ENCODE measurements at regions not wholly inside any gene's neighbourhood (a gene's known extent, or its start where the extent isn't known, plus 50 kb on each side); places are given as distances from the start of the nearest gene placed in this dataset.
A peak's percentile ranks its signal among the peaks of the same experiment; 100 is the strongest.

- no peak for DNase-seq (ENCODE audit: low read depth)
These were observed 230.8 kb upstream of the CST7 start for GRCh38 chr20:24718277-24718676.

GRCh38 chr20:24718696-24719095 lies 230.4 kb upstream of the CST7 start:
- DNase-seq (ENCODE audit: low read depth) = peak; percentile 6

- DNase-seq (ENCODE audit: low read depth) = no peak
These were observed 228.1 kb upstream of the CST7 start for GRCh38 chr20:24720957-24721356.

GRCh38 chr20:24721891-24722568 lies 227.0 kb upstream of the CST7 start:
- no peak for DNase-seq (ENCODE audit: low read depth)

DNA sequence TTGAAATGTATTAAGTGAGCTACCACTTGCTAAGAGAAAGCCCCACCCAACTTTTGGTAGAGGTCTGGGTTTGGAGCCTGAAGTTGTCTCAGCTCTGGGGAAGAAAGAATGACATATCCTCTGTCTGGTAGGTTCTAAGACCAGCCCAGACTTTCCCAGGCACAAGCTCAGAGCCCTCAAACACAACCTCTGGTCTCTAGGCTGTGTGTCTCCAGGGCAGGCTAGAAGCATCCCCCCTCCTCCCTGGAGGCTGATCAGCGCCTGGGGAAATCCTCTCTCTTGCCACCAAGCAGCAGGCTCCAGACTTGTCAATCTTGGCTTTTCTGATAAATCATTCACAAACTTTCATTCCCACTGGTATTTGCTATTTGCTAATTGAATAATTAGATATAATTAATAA lies 226.5 kb upstream of the CST7 start:
- no peak for DNase-seq (ENCODE audit: low read depth)

DNA sequence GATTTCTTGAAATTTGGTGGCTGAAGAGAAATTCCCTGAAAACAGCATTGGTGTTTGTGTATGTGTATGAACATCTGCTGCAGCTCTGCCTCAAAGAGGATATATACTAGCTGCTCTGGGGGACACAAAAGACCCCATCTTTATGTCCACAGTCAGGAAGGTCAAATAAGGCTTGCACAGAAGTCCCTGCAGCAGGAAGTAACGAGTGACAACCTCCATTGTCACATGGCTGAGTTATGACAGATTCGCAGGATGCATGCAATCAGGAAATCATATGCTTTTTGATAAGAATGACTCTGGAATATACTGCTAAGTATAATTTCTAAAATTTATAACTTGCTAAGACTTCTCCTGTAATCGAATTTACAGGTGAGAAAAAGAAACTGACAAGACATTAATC lies 225.9 kb upstream of the CST7 start:
- no peak for DNase-seq (ENCODE audit: low read depth)

DNA sequence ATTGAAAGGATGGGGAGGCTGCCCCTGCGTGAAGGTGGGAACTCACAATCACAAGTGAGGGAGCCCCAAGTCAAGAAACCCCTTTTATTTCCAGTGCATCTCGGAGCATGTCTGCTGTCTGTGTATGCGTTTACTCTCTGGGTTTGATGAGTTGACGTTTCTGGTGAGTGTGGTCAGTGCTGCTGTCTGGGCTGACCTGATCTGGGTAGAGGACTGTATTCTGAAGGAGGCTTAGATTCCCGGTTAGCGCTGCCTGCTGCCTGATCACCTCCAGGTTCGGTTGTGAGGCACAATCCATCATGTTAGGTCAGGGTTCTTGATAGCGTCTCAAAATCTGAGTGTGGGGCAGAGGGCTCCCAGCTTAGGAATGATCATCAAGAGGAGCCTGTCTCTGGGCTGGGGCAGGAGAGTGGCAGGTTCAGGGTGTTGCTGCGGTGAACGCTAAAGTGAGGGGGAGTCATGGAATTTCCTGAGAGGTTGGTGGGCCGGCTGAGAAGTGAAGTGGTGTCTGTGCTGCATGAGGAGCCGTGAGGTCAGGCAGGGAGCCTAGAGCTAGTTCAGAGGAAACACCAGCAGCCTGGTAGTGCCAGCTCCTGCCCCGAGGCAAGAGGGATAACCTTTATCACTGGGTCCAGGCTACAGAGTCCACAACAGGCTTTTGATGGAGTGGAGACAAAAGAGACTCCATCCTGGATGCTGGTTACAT lies 225.3 kb upstream of the CST7 start:
- no peak for DNase-seq (ENCODE audit: low read depth)

GRCh38 chr20:24724982-24725533 lies 224.0 kb upstream of the CST7 start:
- DNase-seq (ENCODE audit: low read depth) = no peak

GRCh38 chr20:24727795-24728194 lies 221.3 kb upstream of the CST7 start:
- DNase-seq (ENCODE audit: low read depth) = no peak

GRCh38 chr20:24729896-24730605 lies 219.0 kb upstream of the CST7 start:
- no peak for DNase-seq (ENCODE audit: low read depth)

GRCh38 chr20:24730750-24731149 lies 218.3 kb upstream of the CST7 start:
- no peak for DNase-seq (ENCODE audit: low read depth)

DNA sequence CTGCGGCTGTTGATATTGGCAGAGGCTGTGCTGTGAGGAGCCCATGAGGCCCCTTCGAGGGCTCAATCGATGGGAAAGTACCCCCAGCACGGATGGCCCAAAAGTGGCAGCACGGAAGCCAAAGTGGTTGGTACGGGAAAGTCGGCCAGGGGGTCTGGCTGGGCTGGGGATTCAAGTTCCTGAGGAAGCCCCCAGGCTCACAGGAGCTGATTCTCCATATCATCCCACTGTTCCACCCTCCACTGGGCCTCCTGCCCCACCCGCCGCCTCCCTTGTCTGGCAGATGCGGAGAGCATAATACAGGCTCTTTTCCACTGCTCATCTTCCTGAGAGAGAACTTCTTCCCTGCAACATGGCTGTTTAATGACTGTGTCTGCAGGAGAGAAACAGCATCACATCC lies 217.8 kb upstream of the CST7 start:
- DNase-seq (ENCODE audit: low read depth) = no peak

GRCh38 chr20:24732076-24732475 lies 217.0 kb upstream of the CST7 start:
- DNase-seq (ENCODE audit: low read depth) = no peak

DNA sequence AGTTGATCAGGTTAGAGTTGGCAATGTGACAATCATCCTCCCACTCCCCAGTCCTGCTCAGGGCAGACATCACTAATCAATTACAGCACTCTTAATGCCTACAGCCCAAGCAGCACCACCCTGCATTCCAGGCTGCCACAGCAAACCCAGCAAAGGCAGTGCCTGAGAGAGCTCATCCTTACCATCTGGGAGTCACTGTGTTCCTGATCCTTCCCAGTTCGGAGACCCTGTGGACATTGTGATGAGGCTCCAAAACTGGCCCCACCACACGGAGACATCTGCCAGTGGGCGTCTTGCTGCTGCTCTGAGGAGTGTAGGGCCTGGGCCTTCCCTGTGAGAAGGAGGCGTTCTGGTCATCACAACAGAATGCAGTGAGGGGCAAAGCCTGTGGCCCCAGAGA lies 216.5 kb upstream of the CST7 start:
- no peak for DNase-seq (ENCODE audit: low read depth)

- no peak for DNase-seq (ENCODE audit: low read depth)
These were observed 215.7 kb upstream of the CST7 start for GRCh38 chr20:24733416-24733815.

DNA sequence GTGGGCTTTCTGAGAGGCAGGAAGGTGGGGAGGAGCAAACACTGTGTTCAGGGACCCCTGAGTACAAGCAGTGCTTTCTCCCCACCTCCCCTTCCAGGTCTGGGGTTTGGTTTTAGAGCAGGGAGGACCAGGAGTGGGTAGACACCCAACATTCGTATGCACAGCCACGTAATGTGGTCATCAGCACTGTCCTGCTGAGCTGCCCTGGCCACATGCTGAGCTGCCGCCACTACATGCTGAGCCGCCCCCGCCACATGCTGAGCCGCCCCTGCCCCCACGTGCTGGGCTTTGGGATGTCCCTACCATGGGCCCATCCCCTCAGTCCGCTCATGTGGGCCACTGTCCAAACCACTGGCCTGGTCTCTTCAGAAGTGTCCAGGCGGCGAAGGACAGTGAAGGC lies 214.9 kb upstream of the CST7 start:
- DNase-seq (ENCODE audit: low read depth) = no peak

GRCh38 chr20:24735263-24735662 lies 213.8 kb upstream of the CST7 start:
- no peak for DNase-seq (ENCODE audit: low read depth)

- no peak for DNase-seq (ENCODE audit: low read depth)
These were observed 212.8 kb upstream of the CST7 start for GRCh38 chr20:24736131-24736843.

DNA sequence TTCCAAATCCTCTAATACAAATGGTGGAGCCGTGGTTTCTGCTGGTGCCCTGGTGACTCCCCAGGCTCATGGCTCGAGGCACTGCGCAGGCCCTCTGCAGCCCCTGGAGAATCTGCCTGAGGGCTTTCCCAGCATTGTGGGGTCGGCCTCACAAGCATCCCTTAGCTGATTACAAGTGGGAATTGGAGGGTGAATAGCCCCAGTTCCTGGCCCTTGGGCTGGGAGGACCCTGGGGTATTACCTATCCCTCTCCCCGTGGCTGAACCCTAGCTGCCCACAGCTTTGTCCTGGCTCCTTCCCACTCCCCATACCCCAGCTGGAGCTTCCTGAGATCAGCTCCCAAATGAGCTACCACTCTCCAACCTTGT lies 212.2 kb upstream of the CST7 start:
- DNase-seq (ENCODE audit: low read depth) = no peak

- no peak for DNase-seq (ENCODE audit: low read depth)
These were observed 211.7 kb upstream of the CST7 start for GRCh38 chr20:24737212-24737850.

- no peak for DNase-seq (ENCODE audit: low read depth)
These were observed 210.9 kb upstream of the CST7 start for GRCh38 chr20:24738058-24738775.

Data from LHCN-M2 (cell line).